HepG2 (cell line): ENCODE measurements at regions not wholly inside any gene's neighbourhood (a gene's known extent, or its start where the extent isn't known, plus 50 kb on each side); places are given as distances from the start of the nearest gene placed in this dataset.

Source experiments
- ATAC-seq: fragments of 200-7000 bp; cut with Tn5 transposase; 3 replicates; pipeline ENCODE4 v1.9.1; 2020; ENCODE audit warnings: mild to moderate bottlenecking, moderate library complexity
- BruUV-seq: library from RNA; stranded (reverse); fragments of 400-500 nt; replicated peaks from 2 replicates; lab custom pipeline; 2021; lab: Mats Ljungman, UMichigan
- CTCF ChIA-PET: fragments of 300-600 bp; formaldehyde crosslinking; extraction: SDS; loops from one replicate; lab custom pipeline; 2021; ENCODE audit warnings: low total read pairs, inconsistent platforms, low intra/inter-chr PET ratio; lab: Yijun Ruan, JAX
- POLR2A ChIA-PET: fragments of 350-600 bp; sonication (Branson Sonifier 250); formaldehyde crosslinking; loops from one replicate; lab custom pipeline; 2020; ENCODE audit warnings: antibody characterized with exemption, inconsistent platforms; lab: Yijun Ruan, JAX
- DNase-seq: peaks from one replicate; pipeline ENCODE4 v3.0.0-alpha.2; 2015; ENCODE audit warnings: low spot score
- FAIRE-seq: peaks from 3 replicates; lab custom pipeline; 2011; peaks lifted over from hg19 to GRCh38; lab: Jason Lieb, UNC
- H2AFZ ChIP-seq: one replicate; pipeline ENCODE4 v1.6.1; 2011; ENCODE audit warnings: low read length, inconsistent platforms
- H3K27ac ChIP-seq: fragments of 300-600 bp; 3 replicates; pipeline ENCODE4 v1.8.0; 2011; ENCODE audit warnings: mixed run types, mild to moderate bottlenecking, mixed read lengths, low read length, inconsistent platforms; ENCODE audit not compliant: insufficient read depth; ENCODE audit errors: extremely low read length
- H3K27me3 ChIP-seq, 2 experiments: fragments of 200-600 bp in 1 of 2; 2 replicates in 1 of 2; 3 replicates in 1 of 2; pipeline versions ENCODE4 v1.6.0 to v1.8.0; 2011; ENCODE audit warnings: low read length in 2 of 2, mild to moderate bottlenecking in 2 of 2, moderate library complexity in 2 of 2, inconsistent platforms in 1 of 2; ENCODE audit not compliant: insufficient read depth in 2 of 2, control insufficient read depth in 1 of 2
- H3K36me3 ChIP-seq, 2 experiments: fragments of 200-600 bp in 1 of 2; replicated peaks in 1 of 2; 2 replicates in 1 of 2; 3 replicates in 1 of 2; pipeline versions ENCODE4 v1.5.1 to v1.8.0; 2011; ENCODE audit warnings: low read length in 2 of 2, inconsistent platforms in 1 of 2; ENCODE audit not compliant: insufficient read depth in 2 of 2, control insufficient read depth in 1 of 2
- H3K4me1 ChIP-seq: 2 replicates; pipeline ENCODE4 v1.5.1; 2012; ENCODE audit warnings: low read length, inconsistent platforms; ENCODE audit not compliant: insufficient read depth
- H3K4me2 ChIP-seq: 2 replicates; pipeline ENCODE4 v1.6.0; 2011; ENCODE audit warnings: low read depth, low read length, inconsistent platforms
- H3K4me3 ChIP-seq, 3 experiments: fragments of 200-600 bp in 1 of 3; sonication (generic), shearing (Covaris generic) in 1 of 3; replicated peaks in 1 of 3; 2 replicates each; pipeline ENCODE4 v1.5.1; 2011 to 2016; ENCODE audit warnings: low read length in 3 of 3, inconsistent platforms in 2 of 3, low read depth in 2 of 3, mild to moderate bottlenecking in 2 of 3, control low read depth in 1 of 3, mixed read lengths in 1 of 3; ENCODE audit not compliant: insufficient read depth in 1 of 3
- H3K79me2 ChIP-seq: one replicate; pipeline ENCODE4 v1.6.1; 2011; ENCODE audit warnings: low read length, inconsistent platforms; ENCODE audit not compliant: insufficient read depth
- H3K9ac ChIP-seq: 2 replicates; pipeline ENCODE4 v1.6.0; 2011; ENCODE audit warnings: mild to moderate bottlenecking, low read depth, low read length, inconsistent platforms; ENCODE audit not compliant: insufficient read depth
- H3K9me3 ChIP-seq: 2 replicates; pipeline ENCODE4 v1.5.1; 2012; ENCODE audit warnings: mild to moderate bottlenecking, low read length
- H4K20me1 ChIP-seq: 2 replicates; pipeline ENCODE4 v1.6.0; 2011; ENCODE audit warnings: inconsistent platforms, mild to moderate bottlenecking, low read length, moderate library complexity; ENCODE audit not compliant: insufficient read depth
- ASH2L ChIP-seq: fragments of 300-600, 200-600 bp; sonication (generic); IDR thresholded peaks from 2 replicates; pipeline ENCODE4 v1.7.0; 2017; ENCODE audit warnings: low read depth, mild to moderate bottlenecking, moderate library complexity, mixed read lengths, low read length; ENCODE audit not compliant: insufficient read length
- HMG20B ChIP-seq: conservative IDR thresholded peaks from 2 replicates; pipeline ENCODE4 v1.6.1; 2016; ENCODE audit warnings: missing genetic modification reagents, missing compliant biosample characterization
- HOXA5 ChIP-seq: sonication (generic); formaldehyde crosslinking; IDR thresholded peaks from 2 replicates; pipeline ENCODE4 v1.4.0; 2020; ENCODE audit warnings: missing genetic modification reagents
- SRY ChIP-seq: sonication (generic); formaldehyde crosslinking; IDR thresholded peaks from 2 replicates; pipeline ENCODE4 v1.8.0; 2022; ENCODE audit warnings: mild to moderate bottlenecking, missing genetic modification reagents
- ZFP82 ChIP-seq: sonication (generic); formaldehyde crosslinking; IDR thresholded peaks from 2 replicates; pipeline ENCODE4 v1.5.1; 2020; ENCODE audit warnings: mild to moderate bottlenecking, missing genetic modification reagents, borderline replicate concordance
- ZNF841 ChIP-seq: sonication (generic); formaldehyde crosslinking; IDR thresholded peaks from 2 replicates; pipeline ENCODE4 v1.8.1; 2023; ENCODE audit warnings: missing genetic modification reagents, borderline replicate concordance
- WGBS: methylation state at CpG from one replicate; pipeline ENCODE4 v1.1.6; 2017; ENCODE audit warnings: low lambda C conversion rate; 5-methylcytosine and 5-hydroxymethylcytosine counted together
- in situ Hi-C: cut with HindIII; loops from 2 replicates; pipeline ENCODE4 v1.10.0; 2017; ENCODE audit warnings: low pct_unique_long_range_greater_than_20kb; ENCODE audit not compliant: extremely low pct_ligation_motif_present
- intact Hi-C: fragments of 100-400 bp; cut with micrococcal nuclease; formaldehyde crosslinking; loops from one replicate; pipeline ENCODE4 v1.10.0; 2022; ENCODE audit not compliant: unreplicated experiment
- TF ChIP-seq, protein P1 (sequence below): sonication (generic); formaldehyde crosslinking; IDR thresholded peaks from 2 replicates; pipeline ENCODE4 v1.8.0; 2022; ENCODE audit warnings: low read depth, missing genetic modification reagents
- TF ChIP-seq, protein P2 (sequence below): IDR thresholded peaks from 2 replicates; pipeline ENCODE4 v1.6.1; 2018; ENCODE audit warnings: missing genetic modification reagents

DNA sequence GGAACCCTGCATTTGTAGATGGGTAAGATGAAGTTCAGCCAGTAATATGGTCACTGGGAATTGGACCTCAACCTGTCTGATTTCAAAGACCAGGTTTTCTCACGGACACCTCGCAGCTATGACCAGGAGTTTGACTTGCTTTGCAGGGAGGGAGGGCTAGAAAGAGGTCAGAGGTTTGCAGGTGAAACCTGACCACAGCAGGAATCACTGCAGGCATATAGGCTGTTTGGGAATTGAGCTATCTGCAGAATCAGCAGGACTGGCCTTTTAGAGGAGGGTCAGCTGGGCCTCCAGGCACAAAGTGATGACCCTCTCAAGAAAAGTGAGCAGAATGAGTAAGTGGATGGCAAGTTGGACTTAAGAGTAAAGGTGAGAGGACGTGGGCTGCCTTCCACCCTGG lies 166.3 kb downstream of the ADRA2A start:
- Histone ChIP-seq H2AFZ (no peak overlapping the region), H3K4me3 (no peak overlapping the region), H4K20me1 (no peaks in the 10 kb centered on the region), H3K9me3 (no peaks in the 10 kb centered on the region), H3K27ac (no peak overlapping the region)
- no peak for ATAC-seq
- in situ Hi-C loops: no loop called here
- CTCF ChIA-PET: no interaction called here
- TF ChIP-seq ZFP82 (CRISPR knock-in tag): no peak
- TF ChIP-seq SRY (CRISPR knock-in tag): no peak
- no peak for TF ChIP-seq ZNF841 (CRISPR knock-in tag)
- TF ChIP-seq, protein P1, sequence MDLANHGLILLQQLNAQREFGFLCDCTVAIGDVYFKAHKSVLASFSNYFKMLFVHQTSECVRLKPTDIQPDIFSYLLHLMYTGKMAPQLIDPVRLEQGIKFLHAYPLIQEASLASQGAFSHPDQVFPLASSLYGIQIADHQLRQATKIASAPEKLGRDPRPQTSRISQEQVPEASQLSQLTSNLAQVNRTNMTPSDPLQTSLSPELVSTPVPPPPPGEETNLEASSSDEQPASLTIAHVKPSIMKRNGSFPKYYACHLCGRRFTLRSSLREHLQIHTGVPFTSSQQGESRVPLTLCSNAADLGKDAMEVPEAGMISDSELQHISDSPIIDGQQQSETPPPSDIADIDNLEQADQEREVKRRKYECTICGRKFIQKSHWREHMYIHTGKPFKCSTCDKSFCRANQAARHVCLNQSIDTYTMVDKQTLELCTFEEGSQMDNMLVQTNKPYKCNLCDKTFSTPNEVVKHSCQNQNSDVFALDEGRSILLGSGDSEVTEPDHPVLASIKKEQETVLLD (CRISPR knock-in tag): no peak
- TF ChIP-seq, protein P2, sequence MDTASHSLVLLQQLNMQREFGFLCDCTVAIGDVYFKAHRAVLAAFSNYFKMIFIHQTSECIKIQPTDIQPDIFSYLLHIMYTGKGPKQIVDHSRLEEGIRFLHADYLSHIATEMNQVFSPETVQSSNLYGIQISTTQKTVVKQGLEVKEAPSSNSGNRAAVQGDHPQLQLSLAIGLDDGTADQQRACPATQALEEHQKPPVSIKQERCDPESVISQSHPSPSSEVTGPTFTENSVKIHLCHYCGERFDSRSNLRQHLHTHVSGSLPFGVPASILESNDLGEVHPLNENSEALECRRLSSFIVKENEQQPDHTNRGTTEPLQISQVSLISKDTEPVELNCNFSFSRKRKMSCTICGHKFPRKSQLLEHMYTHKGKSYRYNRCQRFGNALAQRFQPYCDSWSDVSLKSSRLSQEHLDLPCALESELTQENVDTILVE (CRISPR knock-in tag): no peak
- no peak for TF ChIP-seq HMG20B (CRISPR knock-in tag)
- no peak for TF ChIP-seq HOXA5 (CRISPR knock-in tag)
- no peak for TF ChIP-seq ASH2L
- TF ChIP-seq, all 625 proteins: peak for 0
- Histone ChIP-seq H3K9ac (no peak overlapping the region), H3K36me3 (no peaks in the 10 kb centered on the region), H3K27me3 (no peaks in the 10 kb centered on the region), H3K79me2 (no peaks in the 10 kb centered on the region), H3K4me1 (no peaks in the 10 kb centered on the region), H3K4me2 (no peak overlapping the region)
- no peak for FAIRE-seq
- intact Hi-C loops: no loop called here
- no peak for DNase-seq
- POLR2A ChIA-PET: no interaction called here
- 0% methylated on average over 3 of the region's 3 CpGs for WGBS
- BruUV-seq: no TSS peak
